ENCODE measurements at regions not wholly inside any gene's neighbourhood (a gene's known extent, or its start where the extent isn't known, plus 50 kb on each side); places are given as distances from the start of the nearest gene placed in this dataset.

GRCh38 chr14:53881161-53881871 lies 75.3 kb downstream of the BMP4 start:
- Histone ChIP-seq H3K4me3 (ENCODE audit: insufficient read depth, low read depth, low read length, poor library complexity, severe bottlenecking) (no peak overlapping the region), H3K4me1 (ENCODE audit: control insufficient read depth, insufficient read depth, low read length, poor library complexity, severe bottlenecking) (no peaks in the 10 kb centered on the region), H3K36me3 (ENCODE audit: control insufficient read depth, insufficient read depth, low read length) (no peaks in the 10 kb centered on the region), H3K27me3 (replicated peaks; ENCODE audit: control insufficient read depth, insufficient read depth, low read length, poor library complexity, severe bottlenecking) (no peaks in the 10 kb centered on the region), H3K9me3 (ENCODE audit: control insufficient read depth, low read length) (no peaks in the 10 kb centered on the region), H3K27ac (ENCODE audit: insufficient read depth, low read length, poor library complexity, severe bottlenecking) (no peak overlapping the region)
- DNase-seq: no peak

DNA sequence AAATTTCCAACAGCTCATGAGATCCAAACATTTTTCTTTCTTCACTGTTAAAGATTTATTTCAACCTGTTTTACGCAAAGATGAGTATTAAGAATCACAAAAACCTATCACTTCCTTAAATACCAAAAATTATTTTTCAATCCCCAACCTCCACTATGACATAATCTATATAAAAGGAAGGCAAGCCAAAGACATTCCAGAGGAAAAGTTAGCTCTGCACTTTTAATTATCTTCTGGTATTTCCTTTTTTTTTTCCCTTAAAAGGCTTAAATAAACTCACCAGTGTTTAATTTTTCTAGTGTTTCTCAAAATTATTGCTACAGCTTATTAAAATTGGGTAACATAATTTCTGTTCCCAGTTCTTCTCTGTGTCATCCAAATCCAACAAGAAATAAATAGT lies 75.9 kb downstream of the BMP4 start:
- Histone ChIP-seq H3K4me3 (ENCODE audit: insufficient read depth, low read depth, low read length, poor library complexity, severe bottlenecking) (no peak overlapping the region), H3K27me3 (replicated peaks; ENCODE audit: control insufficient read depth, insufficient read depth, low read length, poor library complexity, severe bottlenecking) (no peaks in the 10 kb centered on the region), H3K36me3 (ENCODE audit: control insufficient read depth, insufficient read depth, low read length) (no peaks in the 10 kb centered on the region), H3K27ac (ENCODE audit: insufficient read depth, low read length, poor library complexity, severe bottlenecking) (no peak overlapping the region), H3K9me3 (ENCODE audit: control insufficient read depth, low read length) (no peaks in the 10 kb centered on the region), H3K4me1 (ENCODE audit: control insufficient read depth, insufficient read depth, low read length, poor library complexity, severe bottlenecking) (no peaks in the 10 kb centered on the region)
- no peak for DNase-seq

GRCh38 chr14:53879747-53880146 lies 76.9 kb downstream of the BMP4 start:
- DNase-seq: no peak
- no peak overlapping the region for H3K27ac ChIP-seq (ENCODE audit: insufficient read depth, low read length, poor library complexity, severe bottlenecking)
- H3K27me3 ChIP-seq (replicated peaks; ENCODE audit: control insufficient read depth, insufficient read depth, low read length, poor library complexity, severe bottlenecking): no peaks in the 10 kb centered on the region
- no peaks in the 10 kb centered on the region for H3K9me3 ChIP-seq (ENCODE audit: control insufficient read depth, low read length)
- H3K4me1 ChIP-seq (ENCODE audit: control insufficient read depth, insufficient read depth, low read length, poor library complexity, severe bottlenecking): no peaks in the 10 kb centered on the region
- H3K4me3 ChIP-seq (ENCODE audit: insufficient read depth, low read depth, low read length, poor library complexity, severe bottlenecking): no peak overlapping the region
- no peaks in the 10 kb centered on the region for H3K36me3 ChIP-seq (ENCODE audit: control insufficient read depth, insufficient read depth, low read length)

- H3K27me3 ChIP-seq (replicated peaks; ENCODE audit: control insufficient read depth, insufficient read depth, low read length, poor library complexity, severe bottlenecking): no peaks in the 10 kb centered on the region
- H3K27ac ChIP-seq (ENCODE audit: insufficient read depth, low read length, poor library complexity, severe bottlenecking): no peak overlapping the region
- DNase-seq: no peak
- H3K9me3 ChIP-seq (ENCODE audit: control insufficient read depth, low read length): no peaks in the 10 kb centered on the region
- H3K36me3 ChIP-seq (ENCODE audit: control insufficient read depth, insufficient read depth, low read length): no peaks in the 10 kb centered on the region
- H3K4me3 ChIP-seq (ENCODE audit: insufficient read depth, low read depth, low read length, poor library complexity, severe bottlenecking): no peak overlapping the region
- no peaks in the 10 kb centered on the region for H3K4me1 ChIP-seq (ENCODE audit: control insufficient read depth, insufficient read depth, low read length, poor library complexity, severe bottlenecking)
Measured at GRCh38 chr14:53879022-53879686, 77.5 kb downstream of the BMP4 start.

GRCh38 chr14:53875324-53875897 lies 81.2 kb downstream of the BMP4 start:
- Histone ChIP-seq H3K4me1 (ENCODE audit: control insufficient read depth, insufficient read depth, low read length, poor library complexity, severe bottlenecking) (no peaks in the 10 kb centered on the region), H3K36me3 (ENCODE audit: control insufficient read depth, insufficient read depth, low read length) (no peaks in the 10 kb centered on the region), H3K4me3 (ENCODE audit: insufficient read depth, low read depth, low read length, poor library complexity, severe bottlenecking) (no peak overlapping the region), H3K9me3 (ENCODE audit: control insufficient read depth, low read length) (no peaks in the 10 kb centered on the region), H3K27ac (ENCODE audit: insufficient read depth, low read length, poor library complexity, severe bottlenecking) (no peak overlapping the region), H3K27me3 (replicated peaks; ENCODE audit: control insufficient read depth, insufficient read depth, low read length, poor library complexity, severe bottlenecking) (no peaks in the 10 kb centered on the region)
- no peak for DNase-seq

GRCh38 chr14:53874704-53875103 lies 81.9 kb downstream of the BMP4 start:
- Histone ChIP-seq H3K27ac (ENCODE audit: insufficient read depth, low read length, poor library complexity, severe bottlenecking) (no peak overlapping the region), H3K9me3 (ENCODE audit: control insufficient read depth, low read length) (no peaks in the 10 kb centered on the region), H3K36me3 (ENCODE audit: control insufficient read depth, insufficient read depth, low read length) (no peaks in the 10 kb centered on the region), H3K27me3 (replicated peaks; ENCODE audit: control insufficient read depth, insufficient read depth, low read length, poor library complexity, severe bottlenecking) (no peaks in the 10 kb centered on the region), H3K4me1 (ENCODE audit: control insufficient read depth, insufficient read depth, low read length, poor library complexity, severe bottlenecking) (no peaks in the 10 kb centered on the region), H3K4me3 (ENCODE audit: insufficient read depth, low read depth, low read length, poor library complexity, severe bottlenecking) (no peak overlapping the region)
- DNase-seq: no peak

DNA sequence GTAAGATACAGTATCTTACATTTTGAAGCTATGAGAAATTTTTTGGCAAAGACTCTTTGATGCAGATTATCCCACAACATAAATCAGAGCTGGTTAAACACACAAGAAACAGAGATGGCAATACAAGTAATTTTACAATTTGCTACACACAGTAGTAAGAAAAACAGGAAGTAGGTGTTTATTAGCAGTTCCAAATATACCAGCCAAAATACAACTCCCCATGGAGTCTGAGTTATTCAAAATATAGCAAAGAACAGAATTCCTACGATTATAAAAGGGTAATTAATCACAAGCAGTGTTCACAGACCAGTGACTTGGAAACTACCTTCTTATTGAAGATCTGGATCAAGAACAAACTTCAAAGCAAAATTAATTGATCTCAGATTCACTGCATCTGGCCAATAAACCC lies 83.9 kb downstream of the BMP4 start:
- no peak overlapping the region for H3K4me3 ChIP-seq (ENCODE audit: insufficient read depth, low read depth, low read length, poor library complexity, severe bottlenecking)
- no peaks in the 10 kb centered on the region for H3K9me3 ChIP-seq (ENCODE audit: control insufficient read depth, low read length)
- no peak overlapping the region for H3K27ac ChIP-seq (ENCODE audit: insufficient read depth, low read length, poor library complexity, severe bottlenecking)
- H3K36me3 ChIP-seq (ENCODE audit: control insufficient read depth, insufficient read depth, low read length): no peaks in the 10 kb centered on the region
- no peaks in the 10 kb centered on the region for H3K27me3 ChIP-seq (replicated peaks; ENCODE audit: control insufficient read depth, insufficient read depth, low read length, poor library complexity, severe bottlenecking)
- no peaks in the 10 kb centered on the region for H3K4me1 ChIP-seq (ENCODE audit: control insufficient read depth, insufficient read depth, low read length, poor library complexity, severe bottlenecking)
- DNase-seq: no peak

DNA sequence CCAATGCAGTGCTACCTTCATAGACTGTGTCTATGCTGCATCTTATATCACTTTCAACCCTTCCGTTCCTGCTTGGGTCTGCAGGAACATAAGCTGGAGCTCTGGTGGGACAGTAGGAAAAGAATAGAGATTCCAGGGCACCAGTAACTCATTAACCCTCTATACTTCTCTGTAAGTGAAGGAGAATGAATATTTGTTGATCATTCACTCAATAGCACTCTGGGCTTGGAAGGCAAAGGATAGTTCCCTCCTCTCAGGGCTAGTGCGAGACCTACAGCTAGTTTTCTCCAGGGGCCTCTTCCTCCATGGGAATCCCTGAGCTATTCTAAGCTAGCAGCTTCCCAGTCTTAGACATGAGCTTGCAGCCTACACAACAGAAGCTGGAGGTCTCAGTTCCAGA lies 84.7 kb downstream of the BMP4 start:
- Histone ChIP-seq H3K36me3 (ENCODE audit: control insufficient read depth, insufficient read depth, low read length) (no peaks in the 10 kb centered on the region), H3K9me3 (ENCODE audit: control insufficient read depth, low read length) (no peaks in the 10 kb centered on the region), H3K4me1 (ENCODE audit: control insufficient read depth, insufficient read depth, low read length, poor library complexity, severe bottlenecking) (no peaks in the 10 kb centered on the region), H3K4me3 (ENCODE audit: insufficient read depth, low read depth, low read length, poor library complexity, severe bottlenecking) (no peak overlapping the region), H3K27me3 (replicated peaks; ENCODE audit: control insufficient read depth, insufficient read depth, low read length, poor library complexity, severe bottlenecking) (no peaks in the 10 kb centered on the region), H3K27ac (ENCODE audit: insufficient read depth, low read length, poor library complexity, severe bottlenecking) (no peak overlapping the region)
- DNase-seq: no peak

DNA sequence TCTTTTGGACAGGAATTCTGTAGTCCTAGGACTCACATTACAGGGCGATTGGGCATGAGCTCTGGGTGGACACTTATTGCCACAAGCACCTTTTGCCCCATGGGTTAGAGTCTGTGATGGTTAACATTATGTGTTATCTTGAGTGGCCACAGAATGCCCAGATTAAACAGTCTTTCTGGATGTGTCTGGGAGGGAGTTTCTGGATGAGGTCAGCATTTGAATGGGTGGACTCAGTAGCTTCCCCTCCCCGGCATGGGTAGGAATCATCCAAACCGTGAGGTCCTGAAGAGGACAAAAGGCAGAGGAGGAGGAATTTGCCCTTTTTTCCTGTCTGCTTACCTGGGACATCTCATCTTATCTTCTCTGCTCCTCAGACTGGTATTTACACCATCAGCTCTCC lies 85.6 kb downstream of the BMP4 start:
- H3K4me3 ChIP-seq (ENCODE audit: insufficient read depth, low read depth, low read length, poor library complexity, severe bottlenecking): no peak overlapping the region
- DNase-seq: no peak
- no peaks in the 10 kb centered on the region for H3K4me1 ChIP-seq (ENCODE audit: control insufficient read depth, insufficient read depth, low read length, poor library complexity, severe bottlenecking)
- H3K27ac ChIP-seq (ENCODE audit: insufficient read depth, low read length, poor library complexity, severe bottlenecking): no peak overlapping the region
- no peaks in the 10 kb centered on the region for H3K9me3 ChIP-seq (ENCODE audit: control insufficient read depth, low read length)
- no peaks in the 10 kb centered on the region for H3K27me3 ChIP-seq (replicated peaks; ENCODE audit: control insufficient read depth, insufficient read depth, low read length, poor library complexity, severe bottlenecking)
- no peaks in the 10 kb centered on the region for H3K36me3 ChIP-seq (ENCODE audit: control insufficient read depth, insufficient read depth, low read length)

DNA sequence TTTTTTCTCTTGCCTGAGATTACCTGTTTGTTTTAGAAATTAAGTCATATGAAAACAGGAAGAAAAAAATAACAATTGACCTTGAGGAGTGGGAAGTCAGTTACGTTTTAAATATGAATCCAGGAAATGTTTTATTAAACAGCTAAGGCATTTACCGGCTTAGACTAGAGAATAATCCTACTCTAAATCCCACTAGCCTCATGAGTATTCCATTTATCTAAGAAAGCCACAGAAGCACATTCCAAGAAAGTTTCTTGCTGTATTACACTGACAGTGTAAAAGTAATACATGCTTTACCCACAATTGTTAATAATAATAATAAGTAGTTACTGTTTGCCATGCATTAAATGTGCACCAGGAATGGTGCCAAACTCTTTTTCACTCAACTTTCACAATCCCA lies 90.9 kb downstream of the BMP4 start:
- DNase-seq: no peak
- H3K27me3 ChIP-seq (replicated peaks; ENCODE audit: control insufficient read depth, insufficient read depth, low read length, poor library complexity, severe bottlenecking): no peaks in the 10 kb centered on the region
- no peak overlapping the region for H3K4me3 ChIP-seq (ENCODE audit: insufficient read depth, low read depth, low read length, poor library complexity, severe bottlenecking)

More for the DNA sequence above, 90.9 kb downstream of the BMP4 start:
- H3K9me3 ChIP-seq (ENCODE audit: control insufficient read depth, low read length): no peaks in the 10 kb centered on the region
- H3K4me1 ChIP-seq (ENCODE audit: control insufficient read depth, insufficient read depth, low read length, poor library complexity, severe bottlenecking): no peaks in the 10 kb centered on the region
- no peak overlapping the region for H3K27ac ChIP-seq (ENCODE audit: insufficient read depth, low read length, poor library complexity, severe bottlenecking)
- H3K36me3 ChIP-seq (ENCODE audit: control insufficient read depth, insufficient read depth, low read length): no peaks in the 10 kb centered on the region

Measured in effector memory CD4-positive, alpha-beta T cell (primary cell).